Panc1 (cell line): ENCODE measurements at regions not wholly inside any gene's neighbourhood (a gene's known extent, or its start where the extent isn't known, plus 50 kb on each side); places are given as distances from the start of the nearest gene placed in this dataset.

ENCODE experiments used
- CTCF ChIP-seq: fragments of 450-650 bp; IDR thresholded peaks from 2 replicates; pipeline ENCODE4 v1.5.1; 2017; ENCODE audit warnings: mild to moderate bottlenecking
- TCF7L2 ChIP-seq: IDR thresholded peaks from 2 replicates; pipeline ENCODE4 v1.6.1; 2011; ENCODE audit warnings: mild to moderate bottlenecking, low read depth, low read length, inconsistent platforms

DNA sequence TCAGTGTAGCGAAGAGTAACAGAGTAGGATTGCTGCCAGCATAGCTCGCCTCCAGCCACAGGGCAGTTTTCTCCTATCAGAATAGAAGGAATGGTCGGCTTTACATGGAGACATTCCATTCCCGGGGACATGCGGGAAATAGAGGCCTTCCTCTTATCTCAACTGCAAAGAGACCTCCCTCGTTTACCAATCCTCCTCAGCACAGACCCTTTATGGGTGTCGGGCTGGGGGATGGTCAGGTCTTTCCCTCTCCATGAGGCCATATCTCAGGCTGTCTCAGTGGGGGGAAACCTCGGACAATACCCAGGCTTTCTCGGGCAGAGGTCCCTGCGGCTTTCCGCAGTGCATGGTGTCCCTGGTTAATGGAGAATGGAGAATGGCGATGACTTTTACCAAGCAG lies 285.0 kb downstream of the ASMT start:
- TF ChIP-seq CTCF (no peak), TCF7L2 (no peak)
